Neural cell (in vitro differentiated cells): ENCODE measurements at regions not wholly inside any gene's neighbourhood (a gene's known extent, or its start where the extent isn't known, plus 50 kb on each side); places are given as distances from the start of the nearest gene placed in this dataset.

Experiments
- H2AFZ ChIP-seq: fragments of 200-600, 300-800 bp; sonication (generic), shearing (Covaris generic); 2 replicates; pipeline ENCODE4 v1.6.0; 2014; ENCODE audit warnings: low read depth, mild to moderate bottlenecking, antibody characterized with exemption, low read length, moderate library complexity
- H3F3A ChIP-seq: fragments of 200-600 bp; shearing (Covaris generic); 2 replicates; pipeline ENCODE4 v1.6.1; 2016; ENCODE audit warnings: mild to moderate bottlenecking, moderate library complexity, mixed read lengths, antibody characterized with exemption, low read length; ENCODE audit not compliant: insufficient read depth, poor library complexity, severe bottlenecking
- H3K27ac ChIP-seq: fragments of 200-600, 300-800 bp; sonication (generic), shearing (Covaris generic); 2 replicates; pipeline ENCODE4 v1.5.1; 2014; ENCODE audit warnings: mild to moderate bottlenecking, low read length, moderate library complexity
- H3K27me3 ChIP-seq: fragments of 300-800, 200-600 bp; sonication (generic), shearing (Covaris generic); 2 replicates; pipeline ENCODE4 v1.6.0; 2014; ENCODE audit warnings: mild to moderate bottlenecking, low read depth, low read length, moderate library complexity; ENCODE audit not compliant: insufficient read depth
- H3K36me3 ChIP-seq: fragments of 300-800, 200-600 bp; sonication (generic), shearing (Covaris generic); 2 replicates; pipeline ENCODE4 v1.5.1; 2014; ENCODE audit warnings: mild to moderate bottlenecking, antibody characterized with exemption, low read length, moderate library complexity; ENCODE audit not compliant: insufficient read depth
- H3K4me2 ChIP-seq: fragments of 300-800, 200-600 bp; sonication (generic), shearing (Covaris generic); 2 replicates; pipeline ENCODE4 v1.6.0; 2014; ENCODE audit warnings: mild to moderate bottlenecking, low read length
- H3K4me3 ChIP-seq: fragments of 300-800, 200-600 bp; sonication (generic), shearing (Covaris generic); 2 replicates; pipeline ENCODE4 v1.5.1; 2014; ENCODE audit warnings: mild to moderate bottlenecking, low read length, moderate library complexity
- H3K79me2 ChIP-seq: fragments of 200-600 bp; shearing (Covaris generic); replicated peaks from 2 replicates; pipeline ENCODE4 v1.6.0; 2014; ENCODE audit warnings: mild to moderate bottlenecking, low read length, moderate library complexity; ENCODE audit not compliant: insufficient read depth
- H3K9ac ChIP-seq: fragments of 300-800, 200-600 bp; sonication (generic), shearing (Covaris generic); 2 replicates; pipeline ENCODE4 v1.6.1; 2016; ENCODE audit warnings: mild to moderate bottlenecking, low read length, mixed read lengths
- H3K9me2 ChIP-seq: fragments of 200-600 bp; shearing (Covaris generic); 2 replicates; pipeline ENCODE4 v1.6.1; 2016; ENCODE audit warnings: mild to moderate bottlenecking, low read length, mixed read lengths; ENCODE audit not compliant: insufficient read depth
- H3K9me3 ChIP-seq: fragments of 200-600, 300-800 bp; sonication (generic), shearing (Covaris generic); 2 replicates; pipeline ENCODE4 v1.6.1; 2016; ENCODE audit warnings: mild to moderate bottlenecking, mixed run types, low read length, moderate library complexity, mixed read lengths
- H4K20me1 ChIP-seq: fragments of 200-600 bp; shearing (Covaris generic); 2 replicates; pipeline ENCODE4 v1.6.1; 2016; ENCODE audit warnings: mild to moderate bottlenecking, mixed run types; ENCODE audit not compliant: insufficient read depth
- EP300 ChIP-seq: fragments of 450-650 bp; conservative IDR thresholded peaks from 2 replicates; pipeline ENCODE4 v1.6.1; 2014; ENCODE audit warnings: antibody characterized with exemption, mild to moderate bottlenecking, moderate library complexity; ENCODE audit not compliant: poor library complexity, severe bottlenecking
- EZH2 ChIP-seq: fragments of 200-600, 300-800 bp; shearing (Covaris generic), sonication (generic); IDR thresholded peaks from 2 replicates; pipeline ENCODE4 v1.6.1; 2014; ENCODE audit warnings: antibody characterized with exemption, low read length, borderline replicate concordance, mild to moderate bottlenecking; ENCODE audit not compliant: insufficient read depth, poor library complexity, severe bottlenecking
- MXI1 ChIP-seq: fragments of 450-650 bp; conservative IDR thresholded peaks from 2 replicates; pipeline ENCODE4 v1.6.1; 2014; ENCODE audit warnings: antibody characterized with exemption, mild to moderate bottlenecking; ENCODE audit not compliant: poor library complexity, severe bottlenecking
- POLR2AphosphoS5 ChIP-seq: IDR thresholded peaks from 2 replicates; pipeline ENCODE4 v1.6.1; 2012
- RAD21 ChIP-seq: fragments of 450-650 bp; conservative IDR thresholded peaks from 2 replicates; pipeline ENCODE4 v1.6.1; 2014; ENCODE audit warnings: antibody characterized with exemption, mild to moderate bottlenecking, moderate library complexity
- SMC3 ChIP-seq: fragments of 450-650 bp; conservative IDR thresholded peaks from 2 replicates; pipeline ENCODE4 v1.6.1; 2014; ENCODE audit warnings: antibody characterized with exemption, mild to moderate bottlenecking, moderate library complexity; ENCODE audit not compliant: poor library complexity
- TAF1 ChIP-seq: IDR thresholded peaks from 2 replicates; pipeline ENCODE4 v1.6.1; 2012; ENCODE audit warnings: low read depth
- TF ChIP-seq, protein P1 (sequence below): IDR thresholded peaks from 2 replicates; pipeline ENCODE4 v1.6.1; 2012; ENCODE audit warnings: borderline replicate concordance
- TF ChIP-seq, protein P2 (sequence below): fragments of 450-650 bp; IDR thresholded peaks from 2 replicates; pipeline ENCODE4 v1.5.1; 2014; ENCODE audit warnings: antibody characterized with exemption, mild to moderate bottlenecking, moderate library complexity; ENCODE audit not compliant: poor library complexity, severe bottlenecking

DNA sequence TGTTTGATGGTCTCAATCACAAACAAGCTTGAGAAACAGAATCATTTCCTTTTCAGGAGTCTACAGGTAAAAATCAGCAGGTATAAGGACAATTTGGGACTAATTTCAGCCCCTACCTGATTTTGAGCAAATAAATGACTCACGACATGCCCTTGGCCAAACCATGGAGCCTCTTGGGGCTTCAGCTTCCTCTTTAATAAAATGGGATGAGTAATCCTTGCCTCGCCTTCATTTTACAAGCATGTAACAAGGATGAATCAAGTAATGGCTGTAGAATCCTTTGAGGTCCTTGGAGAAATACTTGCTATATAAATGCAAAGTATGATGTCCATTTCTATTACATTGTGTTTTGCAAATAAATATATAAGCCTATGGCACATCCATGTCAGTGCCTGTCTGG lies 212.8 kb upstream of the PODXL start:
- Histone ChIP-seq H3K27ac (no peak overlapping the region), H3K9ac (no peak overlapping the region), H4K20me1 (no peaks in the 10 kb centered on the region), H3K9me2 (no peaks in the 10 kb centered on the region), H3K9me3 (no peaks in the 10 kb centered on the region), H3K4me3 (no peak overlapping the region), H3K27me3 (no peaks in the 10 kb centered on the region), H2AFZ (no peak overlapping the region), H3K4me2 (no peak overlapping the region), H3K79me2 (no peaks in the 10 kb centered on the region), H3K36me3 (no peaks in the 10 kb centered on the region), H3F3A (no peaks in the 10 kb centered on the region)
- TF ChIP-seq, protein P1, sequence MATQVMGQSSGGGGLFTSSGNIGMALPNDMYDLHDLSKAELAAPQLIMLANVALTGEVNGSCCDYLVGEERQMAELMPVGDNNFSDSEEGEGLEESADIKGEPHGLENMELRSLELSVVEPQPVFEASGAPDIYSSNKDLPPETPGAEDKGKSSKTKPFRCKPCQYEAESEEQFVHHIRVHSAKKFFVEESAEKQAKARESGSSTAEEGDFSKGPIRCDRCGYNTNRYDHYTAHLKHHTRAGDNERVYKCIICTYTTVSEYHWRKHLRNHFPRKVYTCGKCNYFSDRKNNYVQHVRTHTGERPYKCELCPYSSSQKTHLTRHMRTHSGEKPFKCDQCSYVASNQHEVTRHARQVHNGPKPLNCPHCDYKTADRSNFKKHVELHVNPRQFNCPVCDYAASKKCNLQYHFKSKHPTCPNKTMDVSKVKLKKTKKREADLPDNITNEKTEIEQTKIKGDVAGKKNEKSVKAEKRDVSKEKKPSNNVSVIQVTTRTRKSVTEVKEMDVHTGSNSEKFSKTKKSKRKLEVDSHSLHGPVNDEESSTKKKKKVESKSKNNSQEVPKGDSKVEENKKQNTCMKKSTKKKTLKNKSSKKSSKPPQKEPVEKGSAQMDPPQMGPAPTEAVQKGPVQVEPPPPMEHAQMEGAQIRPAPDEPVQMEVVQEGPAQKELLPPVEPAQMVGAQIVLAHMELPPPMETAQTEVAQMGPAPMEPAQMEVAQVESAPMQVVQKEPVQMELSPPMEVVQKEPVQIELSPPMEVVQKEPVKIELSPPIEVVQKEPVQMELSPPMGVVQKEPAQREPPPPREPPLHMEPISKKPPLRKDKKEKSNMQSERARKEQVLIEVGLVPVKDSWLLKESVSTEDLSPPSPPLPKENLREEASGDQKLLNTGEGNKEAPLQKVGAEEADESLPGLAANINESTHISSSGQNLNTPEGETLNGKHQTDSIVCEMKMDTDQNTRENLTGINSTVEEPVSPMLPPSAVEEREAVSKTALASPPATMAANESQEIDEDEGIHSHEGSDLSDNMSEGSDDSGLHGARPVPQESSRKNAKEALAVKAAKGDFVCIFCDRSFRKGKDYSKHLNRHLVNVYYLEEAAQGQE = no peak
- TF ChIP-seq EZH2 = no peak
- TF ChIP-seq SMC3 = no peak
- TF ChIP-seq RAD21 = no peak
- TF ChIP-seq TAF1 = no peak
- TF ChIP-seq EP300 = no peak
- TF ChIP-seq MXI1 = no peak
- TF ChIP-seq POLR2AphosphoS5 = no peak
- TF ChIP-seq, protein P2, sequence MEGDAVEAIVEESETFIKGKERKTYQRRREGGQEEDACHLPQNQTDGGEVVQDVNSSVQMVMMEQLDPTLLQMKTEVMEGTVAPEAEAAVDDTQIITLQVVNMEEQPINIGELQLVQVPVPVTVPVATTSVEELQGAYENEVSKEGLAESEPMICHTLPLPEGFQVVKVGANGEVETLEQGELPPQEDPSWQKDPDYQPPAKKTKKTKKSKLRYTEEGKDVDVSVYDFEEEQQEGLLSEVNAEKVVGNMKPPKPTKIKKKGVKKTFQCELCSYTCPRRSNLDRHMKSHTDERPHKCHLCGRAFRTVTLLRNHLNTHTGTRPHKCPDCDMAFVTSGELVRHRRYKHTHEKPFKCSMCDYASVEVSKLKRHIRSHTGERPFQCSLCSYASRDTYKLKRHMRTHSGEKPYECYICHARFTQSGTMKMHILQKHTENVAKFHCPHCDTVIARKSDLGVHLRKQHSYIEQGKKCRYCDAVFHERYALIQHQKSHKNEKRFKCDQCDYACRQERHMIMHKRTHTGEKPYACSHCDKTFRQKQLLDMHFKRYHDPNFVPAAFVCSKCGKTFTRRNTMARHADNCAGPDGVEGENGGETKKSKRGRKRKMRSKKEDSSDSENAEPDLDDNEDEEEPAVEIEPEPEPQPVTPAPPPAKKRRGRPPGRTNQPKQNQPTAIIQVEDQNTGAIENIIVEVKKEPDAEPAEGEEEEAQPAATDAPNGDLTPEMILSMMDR = no peak

DNA sequence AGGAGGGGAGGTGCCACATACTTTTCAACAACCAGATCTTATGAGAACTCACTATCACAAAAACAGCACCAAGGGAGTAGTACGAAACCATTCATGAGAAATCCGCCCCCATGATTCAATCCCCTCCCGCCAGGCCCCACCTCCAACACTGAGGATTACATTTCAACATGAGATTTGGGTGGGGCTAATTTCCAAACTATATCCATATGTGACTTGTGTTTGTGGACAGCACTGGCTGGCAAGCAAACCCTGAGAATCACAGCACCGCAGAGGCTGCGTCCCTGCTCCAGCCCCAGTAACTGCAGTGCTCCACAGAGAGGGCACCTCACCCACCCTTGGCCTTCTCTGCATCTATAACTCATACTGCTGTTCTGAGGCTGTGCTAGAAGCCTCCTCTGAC lies 211.2 kb upstream of the PODXL start:
- Histone ChIP-seq H3F3A (no peaks in the 10 kb centered on the region), H4K20me1 (no peaks in the 10 kb centered on the region), H2AFZ (no peak overlapping the region), H3K4me2 (no peak overlapping the region), H3K9me3 (no peaks in the 10 kb centered on the region), H3K79me2 (no peaks in the 10 kb centered on the region), H3K27me3 (no peaks in the 10 kb centered on the region), H3K4me3 (no peak overlapping the region), H3K27ac (no peak overlapping the region), H3K9me2 (no peaks in the 10 kb centered on the region), H3K9ac (no peak overlapping the region), H3K36me3 (no peaks in the 10 kb centered on the region)
- TF ChIP-seq MXI1 (no peak), SMC3 (no peak), EZH2 (no peak), EP300 (no peak), POLR2AphosphoS5 (no peak), RAD21 (no peak), TAF1 (no peak)
- TF ChIP-seq, protein P1 = no peak
- TF ChIP-seq, protein P2 = no peak
